ENCODE measurements at regions not wholly inside any gene's neighbourhood (a gene's known extent, or its start where the extent isn't known, plus 50 kb on each side); places are given as distances from the start of the nearest gene placed in this dataset.

DNA sequence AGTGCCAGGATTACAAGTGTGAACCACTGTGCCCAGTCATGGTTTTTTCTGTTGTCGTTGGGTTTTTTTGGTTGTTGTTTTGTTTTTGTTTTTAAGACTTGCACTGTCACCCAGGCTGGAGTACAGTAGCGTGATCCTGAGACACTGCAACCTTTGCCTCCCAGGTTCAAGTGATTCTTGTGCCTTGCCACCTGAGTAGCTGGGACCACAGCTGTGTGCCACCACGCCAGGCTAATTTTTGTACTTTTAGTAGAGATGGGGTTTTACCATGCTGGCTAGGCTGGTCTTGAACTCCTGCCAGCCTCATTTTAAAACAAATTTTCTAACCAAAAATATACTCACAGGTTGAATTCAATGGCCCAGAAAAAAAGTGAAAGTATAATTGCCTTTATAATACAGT, 174.1 kb downstream of the AHR start:
- no peak overlapping the region for H3K4me3 ChIP-seq (ENCODE audit: low read depth in 1 of 5, low read length in 5 of 5)
- H3K4me1 ChIP-seq (ENCODE audit: control insufficient read depth in 5 of 5, insufficient read depth in 5 of 5, low read length in 5 of 5) = no peaks in the 10 kb centered on the region
- H3K9ac ChIP-seq (ENCODE audit: low read length in 5 of 5) = no peak overlapping the region
- H3K9me3 ChIP-seq (ENCODE audit: control insufficient read depth in 5 of 5, low read length in 5 of 5) = peaks cover 0 to 4% (median 0%) of the 10 kb centered on the region in 5 donors
- H3K27ac ChIP-seq (ENCODE audit: low read depth, low read length) = no peak overlapping the region
- no peaks in the 10 kb centered on the region for H3K36me3 ChIP-seq (ENCODE audit: control insufficient read depth in 5 of 5, insufficient read depth in 5 of 5, low read length in 5 of 5)
- no peaks in the 10 kb centered on the region for H3K27me3 ChIP-seq (ENCODE audit: control insufficient read depth in 5 of 5, insufficient read depth in 4 of 5, low read length in 5 of 5)

- no peaks in the 10 kb centered on the region for H3K27me3 ChIP-seq (ENCODE audit: control insufficient read depth in 5 of 5, insufficient read depth in 4 of 5, low read length in 5 of 5)
- no peaks in the 10 kb centered on the region for H3K36me3 ChIP-seq (ENCODE audit: control insufficient read depth in 5 of 5, insufficient read depth in 5 of 5, low read length in 5 of 5)
- peaks cover 0 to 4% (median 0%) of the 10 kb centered on the region in 5 donors for H3K9me3 ChIP-seq (ENCODE audit: control insufficient read depth in 5 of 5, low read length in 5 of 5)
- H3K4me1 ChIP-seq (ENCODE audit: control insufficient read depth in 5 of 5, insufficient read depth in 5 of 5, low read length in 5 of 5) = no peaks in the 10 kb centered on the region
- H3K4me3 ChIP-seq (ENCODE audit: low read depth in 1 of 5, low read length in 5 of 5) = no peak overlapping the region
- H3K9ac ChIP-seq (ENCODE audit: low read length in 5 of 5) = no peak overlapping the region
- no peak overlapping the region for H3K27ac ChIP-seq (ENCODE audit: low read depth, low read length)
Measured at GRCh38 chr7:17472939-17473338, 174.5 kb downstream of the AHR start.

GRCh38 chr7:17474724-17475344, 176.4 kb downstream of the AHR start:
- H3K9ac ChIP-seq (ENCODE audit: low read length in 5 of 5) = no peak overlapping the region
- peaks cover 0 to 6% (median 0%) of the 10 kb centered on the region in 5 donors for H3K4me1 ChIP-seq (ENCODE audit: control insufficient read depth in 5 of 5, insufficient read depth in 5 of 5, low read length in 5 of 5)
- no peak overlapping the region for H3K27ac ChIP-seq (ENCODE audit: low read depth, low read length)
- no peaks in the 10 kb centered on the region for H3K36me3 ChIP-seq (ENCODE audit: control insufficient read depth in 5 of 5, insufficient read depth in 5 of 5, low read length in 5 of 5)
- H3K4me3 ChIP-seq (ENCODE audit: low read depth in 1 of 5, low read length in 5 of 5) = no peak overlapping the region
- H3K9me3 ChIP-seq (ENCODE audit: control insufficient read depth in 5 of 5, low read length in 5 of 5) = no peaks in the 10 kb centered on the region
- no peaks in the 10 kb centered on the region for H3K27me3 ChIP-seq (ENCODE audit: control insufficient read depth in 5 of 5, insufficient read depth in 4 of 5, low read length in 5 of 5)

DNA sequence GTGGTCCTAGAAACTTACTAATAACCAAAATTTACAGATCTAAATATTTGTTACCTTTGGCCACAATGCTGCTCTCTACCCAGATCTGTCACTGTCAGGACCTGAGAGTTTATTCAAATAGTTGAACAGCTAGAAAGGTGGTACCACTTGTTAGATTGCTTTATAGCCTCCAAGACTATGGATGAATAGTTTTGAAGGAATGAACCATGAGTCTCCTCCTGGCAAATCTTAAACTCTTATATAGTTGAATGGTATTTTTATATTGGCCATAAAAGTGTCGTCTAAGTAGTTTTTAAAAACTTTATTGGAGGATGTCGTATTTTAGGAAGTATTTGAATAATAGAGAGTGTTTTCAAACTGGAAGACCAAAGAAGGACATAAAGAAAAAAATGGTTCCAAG, 178.7 kb downstream of the AHR start:
- Histone ChIP-seq H3K9ac (ENCODE audit: low read length in 5 of 5) (no peak overlapping the region), H3K9me3 (ENCODE audit: control insufficient read depth in 5 of 5, low read length in 5 of 5) (no peaks in the 10 kb centered on the region), H3K4me3 (ENCODE audit: low read depth in 1 of 5, low read length in 5 of 5) (no peak overlapping the region), H3K27me3 (ENCODE audit: control insufficient read depth in 5 of 5, insufficient read depth in 4 of 5, low read length in 5 of 5) (no peaks in the 10 kb centered on the region), H3K27ac (ENCODE audit: low read depth, low read length) (no peak overlapping the region), H3K4me1 (ENCODE audit: control insufficient read depth in 5 of 5, insufficient read depth in 5 of 5, low read length in 5 of 5) (peaks cover 0 to 6% (median 0%) of the 10 kb centered on the region in 5 donors), H3K36me3 (ENCODE audit: control insufficient read depth in 5 of 5, insufficient read depth in 5 of 5, low read length in 5 of 5) (no peaks in the 10 kb centered on the region)

DNA sequence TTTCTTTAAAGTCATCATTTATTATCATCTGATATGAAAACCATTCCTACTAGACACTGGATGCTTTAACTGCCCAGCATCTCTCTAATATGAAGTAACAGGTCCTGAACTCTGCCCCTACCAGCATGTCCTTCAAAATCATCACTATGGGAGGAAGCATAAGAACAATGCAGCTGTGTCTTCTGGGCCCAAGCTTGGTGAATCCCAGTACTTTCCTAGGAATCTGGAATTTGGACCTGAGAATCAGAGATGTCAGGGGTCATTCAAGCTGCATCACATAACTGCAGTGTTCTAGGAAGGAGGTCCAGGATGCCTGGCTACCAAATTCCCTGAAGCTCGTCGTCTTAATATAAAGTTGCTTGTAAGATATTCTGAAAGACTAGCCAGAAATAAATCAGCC, 182.7 kb downstream of the AHR start:
- H3K27ac ChIP-seq (ENCODE audit: low read depth, low read length) = no peak overlapping the region
- H3K9ac ChIP-seq (ENCODE audit: low read length in 5 of 5) = no peak overlapping the region
- no peaks in the 10 kb centered on the region for H3K27me3 ChIP-seq (ENCODE audit: control insufficient read depth in 5 of 5, insufficient read depth in 4 of 5, low read length in 5 of 5)
- H3K9me3 ChIP-seq (ENCODE audit: control insufficient read depth in 5 of 5, low read length in 5 of 5) = no peaks in the 10 kb centered on the region
- H3K4me3 ChIP-seq (ENCODE audit: low read depth in 1 of 5, low read length in 5 of 5) = no peak overlapping the region
- H3K4me1 ChIP-seq (ENCODE audit: control insufficient read depth in 5 of 5, insufficient read depth in 5 of 5, low read length in 5 of 5) = peaks cover 0 to 6% (median 0%) of the 10 kb centered on the region in 5 donors
- H3K36me3 ChIP-seq (ENCODE audit: control insufficient read depth in 5 of 5, insufficient read depth in 5 of 5, low read length in 5 of 5) = no peaks in the 10 kb centered on the region

GRCh38 chr7:17485368-17485767, 186.9 kb downstream of the AHR start:
- no peak overlapping the region for H3K27ac ChIP-seq (ENCODE audit: low read depth, low read length)

DNA sequence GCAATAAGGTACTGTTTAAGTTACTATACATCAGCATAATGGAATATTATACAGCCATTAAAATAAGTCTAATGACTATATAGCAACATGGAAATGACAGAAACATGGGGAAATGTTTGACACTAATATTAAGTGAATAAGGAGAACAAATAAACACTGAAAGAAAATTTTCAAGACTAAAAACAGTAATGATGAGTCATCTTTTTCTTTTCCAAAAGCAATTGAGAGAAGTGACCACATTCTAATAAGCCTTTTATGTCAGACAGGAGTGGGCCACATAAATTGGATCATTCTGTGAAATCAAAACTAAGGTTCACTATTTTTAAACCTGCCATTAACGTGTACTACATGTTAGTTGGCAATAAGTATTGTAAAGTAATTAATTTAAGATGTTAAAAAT, 187.5 kb downstream of the AHR start:
- Histone ChIP-seq H3K27ac (ENCODE audit: low read depth, low read length) (no peak overlapping the region), H3K9me3 (ENCODE audit: control insufficient read depth in 5 of 5, low read length in 5 of 5) (no peaks in the 10 kb centered on the region), H3K36me3 (ENCODE audit: control insufficient read depth in 5 of 5, insufficient read depth in 5 of 5, low read length in 5 of 5) (no peaks in the 10 kb centered on the region), H3K4me1 (ENCODE audit: control insufficient read depth in 5 of 5, insufficient read depth in 5 of 5, low read length in 5 of 5) (no peaks in the 10 kb centered on the region), H3K27me3 (ENCODE audit: control insufficient read depth in 5 of 5, insufficient read depth in 4 of 5, low read length in 5 of 5) (no peaks in the 10 kb centered on the region), H3K4me3 (ENCODE audit: low read depth in 1 of 5, low read length in 5 of 5) (no peak overlapping the region), H3K9ac (ENCODE audit: low read length in 5 of 5) (no peak overlapping the region)

More at GRCh38 chr7:17485368-17485767, 186.9 kb downstream of the AHR start:
- Histone ChIP-seq H3K27me3 (ENCODE audit: control insufficient read depth in 5 of 5, insufficient read depth in 4 of 5, low read length in 5 of 5) (no peaks in the 10 kb centered on the region), H3K4me1 (ENCODE audit: control insufficient read depth in 5 of 5, insufficient read depth in 5 of 5, low read length in 5 of 5) (no peaks in the 10 kb centered on the region), H3K4me3 (ENCODE audit: low read depth in 1 of 5, low read length in 5 of 5) (no peak overlapping the region), H3K36me3 (ENCODE audit: control insufficient read depth in 5 of 5, insufficient read depth in 5 of 5, low read length in 5 of 5) (no peaks in the 10 kb centered on the region), H3K9ac (ENCODE audit: low read length in 5 of 5) (no peak overlapping the region), H3K9me3 (ENCODE audit: control insufficient read depth in 5 of 5, low read length in 5 of 5) (no peaks in the 10 kb centered on the region)

GRCh38 chr7:17486835-17487234, 188.4 kb downstream of the AHR start:
- Histone ChIP-seq H3K9ac (ENCODE audit: low read length in 5 of 5) (no peak overlapping the region), H3K36me3 (ENCODE audit: control insufficient read depth in 5 of 5, insufficient read depth in 5 of 5, low read length in 5 of 5) (no peaks in the 10 kb centered on the region), H3K27ac (ENCODE audit: low read depth, low read length) (no peak overlapping the region), H3K4me3 (ENCODE audit: low read depth in 1 of 5, low read length in 5 of 5) (no peak overlapping the region), H3K9me3 (ENCODE audit: control insufficient read depth in 5 of 5, low read length in 5 of 5) (no peaks in the 10 kb centered on the region), H3K4me1 (ENCODE audit: control insufficient read depth in 5 of 5, insufficient read depth in 5 of 5, low read length in 5 of 5) (no peaks in the 10 kb centered on the region), H3K27me3 (ENCODE audit: control insufficient read depth in 5 of 5, insufficient read depth in 4 of 5, low read length in 5 of 5) (no peaks in the 10 kb centered on the region)

- Histone ChIP-seq H3K27ac (ENCODE audit: low read depth, low read length) (no peak overlapping the region), H3K4me3 (ENCODE audit: low read depth in 1 of 5, low read length in 5 of 5) (no peak overlapping the region), H3K4me1 (ENCODE audit: control insufficient read depth in 5 of 5, insufficient read depth in 5 of 5, low read length in 5 of 5) (no peaks in the 10 kb centered on the region), H3K36me3 (ENCODE audit: control insufficient read depth in 5 of 5, insufficient read depth in 5 of 5, low read length in 5 of 5) (no peaks in the 10 kb centered on the region), H3K9ac (ENCODE audit: low read length in 5 of 5) (no peak overlapping the region), H3K9me3 (ENCODE audit: control insufficient read depth in 5 of 5, low read length in 5 of 5) (no peaks in the 10 kb centered on the region), H3K27me3 (ENCODE audit: control insufficient read depth in 5 of 5, insufficient read depth in 4 of 5, low read length in 5 of 5) (no peaks in the 10 kb centered on the region)
Measured at GRCh38 chr7:17487343-17487742, 188.9 kb downstream of the AHR start.

GRCh38 chr7:17488829-17489228, 190.4 kb downstream of the AHR start:
- H3K4me1 ChIP-seq (ENCODE audit: control insufficient read depth in 5 of 5, insufficient read depth in 5 of 5, low read length in 5 of 5) = no peaks in the 10 kb centered on the region
- no peaks in the 10 kb centered on the region for H3K27me3 ChIP-seq (ENCODE audit: control insufficient read depth in 5 of 5, insufficient read depth in 4 of 5, low read length in 5 of 5)
- H3K9ac ChIP-seq (ENCODE audit: low read length in 5 of 5) = no peak overlapping the region
- H3K36me3 ChIP-seq (ENCODE audit: control insufficient read depth in 5 of 5, insufficient read depth in 5 of 5, low read length in 5 of 5) = no peaks in the 10 kb centered on the region
- H3K9me3 ChIP-seq (ENCODE audit: control insufficient read depth in 5 of 5, low read length in 5 of 5) = no peaks in the 10 kb centered on the region
- H3K27ac ChIP-seq (ENCODE audit: low read depth, low read length) = no peak overlapping the region
- H3K4me3 ChIP-seq (ENCODE audit: low read depth in 1 of 5, low read length in 5 of 5) = no peak overlapping the region

DNA sequence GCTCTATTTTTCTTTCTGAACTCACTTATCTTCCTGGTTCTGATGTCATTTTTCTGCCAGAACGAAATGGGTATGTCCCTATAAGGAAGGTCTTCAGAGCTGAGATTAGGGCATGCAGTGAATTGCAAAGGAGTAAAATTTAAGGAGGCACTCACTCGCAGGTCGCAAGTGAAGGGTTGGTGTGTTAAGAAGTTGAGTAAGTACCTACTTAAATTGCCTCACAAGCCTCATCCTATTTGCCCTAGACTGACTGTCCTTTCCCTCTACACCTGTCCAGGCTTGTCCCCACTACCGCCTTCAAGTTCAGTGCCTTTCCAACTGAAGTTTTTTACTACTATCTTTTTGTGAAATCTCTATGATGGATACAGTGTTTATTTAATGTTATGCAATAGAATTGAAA, 191.5 kb downstream of the AHR start:
- no peaks in the 10 kb centered on the region for H3K4me1 ChIP-seq (ENCODE audit: control insufficient read depth in 5 of 5, insufficient read depth in 5 of 5, low read length in 5 of 5)
- H3K27me3 ChIP-seq (ENCODE audit: control insufficient read depth in 5 of 5, insufficient read depth in 4 of 5, low read length in 5 of 5) = no peaks in the 10 kb centered on the region
- no peak overlapping the region for H3K4me3 ChIP-seq (ENCODE audit: low read depth in 1 of 5, low read length in 5 of 5)
- no peak overlapping the region for H3K9ac ChIP-seq (ENCODE audit: low read length in 5 of 5)
- H3K36me3 ChIP-seq (ENCODE audit: control insufficient read depth in 5 of 5, insufficient read depth in 5 of 5, low read length in 5 of 5) = no peaks in the 10 kb centered on the region
- H3K27ac ChIP-seq (ENCODE audit: low read depth, low read length) = no peak overlapping the region
- H3K9me3 ChIP-seq (ENCODE audit: control insufficient read depth in 5 of 5, low read length in 5 of 5) = no peaks in the 10 kb centered on the region
